DMS 273 (cell line): ENCODE measurements at regions not wholly inside any gene's neighbourhood (a gene's known extent, or its start where the extent isn't known, plus 50 kb on each side); places are given as distances from the start of the nearest gene placed in this dataset.
"Not testable (repeated sequence)": the region's sequence is repeated elsewhere in the genome, so short reads cannot be mapped to it uniquely, and the experiment has no call there.

Experiments used
- DNase-seq: peaks from one replicate; lab custom pipeline; 2025; ENCODE audit not compliant: unreplicated experiment; lab: John Stamatoyannopoulos, UW

DNA sequence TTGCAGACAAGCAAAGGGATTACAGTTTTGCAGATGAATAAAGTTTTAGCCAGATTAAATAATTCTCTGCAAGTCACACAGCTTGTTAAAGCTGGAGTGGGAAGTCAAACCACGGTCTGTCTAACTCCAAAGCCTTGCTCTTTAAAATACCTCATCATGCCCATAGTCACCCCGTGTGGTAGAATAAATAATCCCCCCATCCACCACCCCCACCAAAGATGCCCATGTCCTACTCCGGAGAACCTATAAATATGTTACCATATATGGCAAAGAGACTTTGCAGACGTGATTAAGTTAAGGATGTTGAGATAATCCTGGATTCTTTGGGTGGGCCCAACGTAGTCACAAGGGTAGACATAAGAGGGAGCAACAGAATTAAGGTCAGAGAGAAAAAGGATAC, 118.7 kb downstream of the BEND2 start:
- no peak for DNase-seq

DNA sequence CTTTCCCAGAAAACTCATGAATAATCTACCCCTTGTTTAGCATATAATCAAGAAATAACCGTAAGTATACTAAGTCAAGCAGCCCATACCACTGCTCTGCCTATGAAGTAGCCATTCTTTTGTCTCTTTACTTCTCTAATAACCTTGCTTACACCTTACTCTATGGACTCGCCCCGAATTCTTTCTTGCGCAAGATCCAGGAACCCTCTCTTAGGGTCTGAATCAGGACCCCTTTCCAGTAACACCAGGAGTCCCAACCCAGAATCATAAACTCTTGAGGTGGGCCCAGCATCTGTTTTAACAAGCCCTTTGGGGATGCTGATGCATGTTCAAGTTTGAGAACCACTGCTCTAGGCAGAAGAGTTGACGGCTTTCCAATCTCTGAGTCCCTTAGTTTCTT, 119.6 kb downstream of the BEND2 start:
- DNase-seq, result no peak

DNA sequence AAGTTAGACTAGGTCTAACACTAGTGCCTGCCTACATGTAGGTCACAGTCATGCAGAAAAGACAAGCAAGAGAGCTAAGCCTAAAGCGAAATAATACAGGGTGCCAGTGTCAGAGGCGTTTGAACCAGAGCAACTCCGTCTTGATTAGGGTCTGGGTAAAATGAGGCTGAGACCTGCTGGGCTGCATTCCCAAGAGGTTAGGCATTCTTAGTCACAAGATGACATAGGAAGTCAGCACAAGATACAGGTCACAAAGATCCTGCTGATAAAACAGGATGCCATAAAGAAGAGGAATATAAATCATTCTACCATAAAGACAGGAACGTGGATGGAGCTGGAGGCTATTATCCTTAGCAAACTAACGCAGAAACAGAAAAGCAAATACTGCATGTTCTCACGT, 120.9 kb downstream of the BEND2 start:
- DNase-seq, result no peak

DNA sequence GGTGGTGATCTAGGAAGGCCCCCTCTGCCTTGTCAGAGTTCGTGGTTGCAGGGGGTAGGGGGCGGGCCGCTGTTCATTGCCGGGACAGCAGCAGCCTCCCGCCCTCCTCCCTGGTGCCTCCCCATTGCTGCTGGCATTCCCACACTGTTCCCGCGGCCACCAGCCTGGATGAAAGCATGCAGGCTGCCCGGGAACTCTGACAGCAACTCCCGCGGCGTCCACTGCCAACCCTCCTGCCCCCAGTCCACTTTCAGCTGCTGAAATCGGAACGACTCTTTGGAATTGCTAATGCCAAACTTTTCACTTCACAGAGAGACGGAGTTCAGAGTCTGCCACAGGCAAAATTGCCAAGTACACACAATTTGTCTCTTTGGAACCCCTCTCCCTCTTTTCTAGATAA, 121.9 kb downstream of the BEND2 start:
- no peak for DNase-seq

DNA sequence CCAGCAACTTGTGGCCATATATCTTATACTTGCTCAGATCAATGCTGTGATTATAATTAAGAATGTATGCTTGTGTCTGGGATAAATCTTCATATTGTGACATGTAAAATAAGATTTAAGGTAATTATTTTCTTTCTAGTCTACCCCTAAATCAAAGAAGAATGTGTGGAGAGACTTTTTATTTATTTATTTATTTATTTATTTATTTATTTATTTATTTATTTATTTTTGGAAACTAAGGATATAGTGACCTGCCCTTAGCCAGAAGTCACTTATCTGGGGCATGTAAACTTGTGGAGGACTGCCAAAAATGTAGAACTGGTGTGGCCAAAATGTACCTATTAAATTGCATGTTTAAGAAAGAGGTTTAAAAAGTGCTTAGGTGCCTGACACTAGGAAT, 144.3 kb downstream of the BEND2 start:
- DNase-seq, result no peak

DNA sequence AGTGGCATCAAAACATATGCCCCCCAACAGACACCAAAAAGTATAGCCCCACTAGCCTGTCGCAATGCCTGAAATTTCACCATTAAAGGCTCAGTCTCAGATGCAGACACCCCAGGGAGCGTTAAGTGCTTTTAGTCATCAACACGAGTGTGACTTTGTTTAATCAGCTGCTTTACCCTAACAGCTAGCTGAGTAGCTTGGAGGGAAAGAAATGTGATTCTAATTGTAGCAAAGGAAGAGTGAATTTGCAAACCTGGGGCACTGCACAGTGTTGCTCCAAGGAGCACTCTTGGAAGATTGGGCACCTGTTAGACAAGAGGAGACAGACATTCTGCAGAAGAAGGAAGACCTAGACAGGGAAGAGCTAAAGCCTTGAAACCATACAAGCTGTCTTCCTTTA, 145.1 kb downstream of the BEND2 start:
- no peak for DNase-seq

DNA sequence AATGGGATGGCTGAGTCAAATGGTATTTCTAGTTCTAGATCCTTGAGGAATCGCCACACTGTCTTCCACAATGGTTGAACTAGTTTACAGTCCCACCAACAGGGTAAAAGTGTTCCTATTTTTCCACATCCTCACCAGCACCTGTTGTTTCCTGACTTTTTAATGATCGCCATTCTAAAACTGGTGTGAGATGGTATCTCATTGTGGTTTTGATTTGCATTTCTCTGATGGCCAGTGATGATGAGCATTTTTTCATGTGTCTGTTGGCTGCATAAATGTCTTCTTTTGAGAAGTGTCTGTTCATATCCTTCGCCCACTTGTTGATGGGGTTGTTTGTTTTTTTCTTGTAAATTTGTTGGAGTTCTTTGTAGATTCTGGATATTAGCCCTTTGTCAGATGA, 152.6 kb downstream of the BEND2 start:
- not testable (repeated sequence) for DNase-seq

DNA sequence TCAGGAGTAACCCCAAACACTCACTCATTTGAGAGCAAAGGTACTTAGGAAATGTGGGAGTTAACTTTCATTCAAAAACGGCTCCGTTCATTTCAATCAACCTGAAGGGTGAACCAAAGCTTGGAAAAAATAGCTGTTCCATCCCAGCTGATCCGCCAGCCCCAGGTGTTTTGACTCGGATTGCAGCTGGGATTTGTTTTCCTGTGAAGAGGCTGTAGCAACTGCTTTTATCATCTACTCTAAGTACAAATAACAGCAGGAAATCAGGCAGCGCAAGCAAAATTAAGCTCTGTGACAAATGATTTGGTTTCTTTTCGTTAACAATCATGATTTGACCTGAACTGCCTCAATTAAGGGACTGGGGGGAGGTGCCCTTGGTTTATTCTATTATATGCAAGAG, 154.7 kb downstream of the BEND2 start:
- DNase-seq, result no peak

DNA sequence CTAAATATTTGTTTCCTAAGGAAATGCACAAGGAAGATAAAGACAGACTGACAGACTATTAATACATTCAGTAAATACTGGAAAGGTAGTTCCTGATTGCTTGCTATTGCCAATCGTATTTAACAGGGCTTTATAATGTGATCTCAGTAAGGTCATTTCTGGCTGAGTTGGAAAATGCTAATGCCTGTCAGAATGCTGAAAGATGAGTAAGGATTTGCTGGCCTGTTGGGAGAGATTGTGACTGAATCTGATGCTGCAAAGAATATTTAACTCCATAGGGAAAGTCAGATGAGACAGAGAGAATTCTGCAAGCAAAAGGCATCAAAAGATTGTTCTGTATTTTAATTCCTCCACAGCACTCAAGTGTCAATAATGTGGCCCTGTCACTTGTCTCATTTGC, 169.0 kb downstream of the BEND2 start:
- no peak for DNase-seq

DNA sequence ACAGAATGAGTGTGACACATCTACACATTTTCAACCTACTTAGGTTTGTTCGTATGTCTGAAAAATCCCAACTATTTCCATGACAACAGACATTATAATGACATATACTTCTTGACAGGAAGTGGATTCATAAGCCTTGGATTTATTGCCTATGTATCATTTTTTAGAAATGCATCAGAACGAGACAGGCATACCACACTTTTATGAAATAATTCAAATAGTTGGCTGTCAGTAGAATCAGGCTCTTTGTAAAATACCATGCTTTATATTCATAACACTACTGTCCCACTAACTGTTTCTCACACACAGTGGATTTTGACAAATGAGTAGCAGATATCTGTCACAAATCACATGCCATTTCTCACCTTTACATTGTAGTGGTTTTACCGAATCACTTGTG, 173.2 kb downstream of the BEND2 start:
- no peak for DNase-seq

DNA sequence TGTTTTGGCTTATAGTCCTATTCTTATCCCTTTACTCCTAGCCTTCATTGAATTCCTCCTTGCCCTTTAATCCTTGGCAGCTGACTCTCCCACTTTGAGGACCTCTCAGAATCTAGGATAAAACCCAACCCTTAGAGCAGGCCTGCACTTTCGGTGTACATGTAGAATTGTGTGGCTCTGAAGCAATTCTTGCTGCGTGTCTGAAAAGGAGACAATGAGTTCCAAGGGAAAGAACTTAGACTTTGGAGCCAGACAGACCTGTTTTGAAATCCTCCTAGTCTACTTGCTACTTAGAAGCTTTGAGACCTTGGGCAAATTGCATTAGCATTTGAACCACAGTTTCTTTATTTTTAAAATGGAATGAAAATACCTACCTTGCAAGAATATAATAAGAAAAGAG, 175.2 kb downstream of the BEND2 start:
- DNase-seq, result no peak

DNA sequence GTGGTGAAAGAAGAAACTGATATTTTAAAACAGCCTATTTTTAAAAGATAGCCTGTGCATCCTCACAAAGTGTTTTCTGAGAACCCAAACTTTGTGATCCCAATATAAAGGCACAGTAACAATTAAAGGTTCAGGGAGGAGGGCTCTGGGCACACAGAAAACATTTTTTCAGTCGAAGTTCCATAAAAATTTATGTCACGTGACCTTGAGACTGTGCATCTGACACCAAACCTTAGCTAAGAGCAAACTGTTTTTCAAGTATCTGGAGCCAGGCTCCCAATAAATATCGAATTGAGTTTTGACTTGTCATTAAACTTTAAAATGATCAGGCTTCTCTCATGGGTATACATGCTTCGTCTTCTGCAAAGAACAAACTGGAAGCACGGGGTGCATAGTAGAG, 177.9 kb downstream of the BEND2 start:
- DNase-seq, result no peak

DNA sequence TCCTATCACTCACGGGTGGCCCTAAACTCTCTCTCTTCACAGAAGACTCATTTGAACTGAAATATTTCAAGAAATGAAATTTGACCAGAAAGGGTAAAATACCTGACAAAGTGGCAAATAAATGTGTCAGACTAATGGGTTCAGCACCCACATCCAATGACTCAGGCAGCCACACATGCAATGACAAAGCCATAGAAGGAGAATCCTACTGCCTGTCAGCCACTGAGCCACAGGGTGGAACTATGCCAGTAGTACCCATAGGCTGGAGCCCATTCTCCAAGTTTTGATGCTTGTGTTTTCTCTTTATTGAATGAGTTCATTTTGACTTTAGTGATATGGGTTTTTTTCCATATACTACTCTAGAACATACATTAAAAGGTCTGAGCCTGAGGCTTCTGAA, 179.0 kb downstream of the BEND2 start:
- DNase-seq, result no peak

DNA sequence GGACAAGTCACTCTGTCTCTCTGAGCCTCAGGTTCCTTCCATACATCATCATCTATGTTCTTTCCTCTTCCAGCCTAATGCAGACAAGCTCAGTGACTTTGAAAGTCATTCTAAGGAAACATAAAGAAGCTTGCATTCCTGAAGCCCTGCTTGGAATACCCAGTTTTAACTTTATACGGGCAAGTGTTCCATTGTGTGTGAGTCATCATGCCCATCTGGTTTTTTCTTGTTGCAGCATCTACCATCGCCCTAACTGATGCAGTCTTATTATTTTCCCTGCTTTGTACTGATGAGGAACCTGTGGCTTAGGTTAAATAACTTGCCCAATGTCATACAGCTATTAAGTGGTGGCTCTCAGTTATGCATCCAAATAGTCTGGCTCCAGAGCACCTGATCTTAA, 177.9 kb upstream of the RAI2 start:
- DNase-seq, result no peak

DNA sequence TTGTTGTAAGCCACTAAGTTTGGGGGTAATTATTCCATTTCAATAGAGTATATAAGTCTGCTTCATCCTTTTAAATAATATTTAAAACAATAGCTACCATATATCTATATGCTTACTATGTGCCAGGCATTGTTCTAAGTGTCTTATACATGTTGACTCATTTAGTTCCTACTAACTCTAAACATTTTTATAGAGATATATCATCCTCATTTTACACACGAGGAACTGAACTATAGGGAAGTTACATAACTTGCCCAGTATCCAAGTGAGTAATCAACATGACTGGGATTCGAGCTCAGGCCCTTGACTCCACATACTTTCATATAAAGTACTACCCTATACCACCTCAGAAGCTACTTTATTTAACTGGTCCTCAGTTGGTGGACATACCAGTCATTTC, 175.3 kb upstream of the RAI2 start:
- no peak for DNase-seq

DNA sequence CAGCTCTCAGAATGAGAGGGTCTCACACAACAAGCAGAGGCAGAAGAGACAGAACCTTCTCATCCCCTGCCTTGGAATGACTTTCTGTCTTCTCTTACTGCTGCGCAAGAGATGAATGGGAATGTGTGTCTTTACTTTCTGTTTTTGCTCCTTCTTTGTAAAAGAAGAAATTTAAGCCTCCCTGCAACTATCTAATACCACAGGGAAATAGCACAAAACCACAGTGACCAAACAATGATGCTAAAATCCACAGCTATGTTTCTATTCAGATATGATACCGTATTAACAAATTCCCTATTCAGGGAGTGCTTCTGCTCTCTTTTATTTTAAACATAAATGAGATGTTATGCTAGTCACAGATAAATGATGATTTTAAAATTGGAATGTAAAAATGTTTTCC, 173.8 kb upstream of the RAI2 start:
- DNase-seq, result no peak

DNA sequence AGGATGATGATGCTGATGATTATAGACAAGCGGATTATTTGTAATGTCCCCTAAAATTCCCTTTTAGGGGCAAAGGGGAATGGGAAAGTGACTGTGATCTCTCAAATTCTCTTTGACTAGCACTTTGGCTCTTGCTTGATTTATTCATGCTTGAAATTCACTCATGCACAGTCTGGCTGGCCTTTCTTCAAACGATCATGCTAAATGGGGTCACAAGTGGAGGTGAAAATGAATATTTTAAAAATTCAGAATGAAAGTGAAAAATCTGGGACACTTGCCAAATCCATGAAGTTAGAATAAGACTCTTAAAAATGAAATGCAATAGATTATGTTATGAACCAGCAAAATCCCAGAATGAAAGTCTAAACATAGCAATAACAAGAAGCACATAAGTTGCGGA, 173.4 kb upstream of the RAI2 start:
- no peak for DNase-seq

DNA sequence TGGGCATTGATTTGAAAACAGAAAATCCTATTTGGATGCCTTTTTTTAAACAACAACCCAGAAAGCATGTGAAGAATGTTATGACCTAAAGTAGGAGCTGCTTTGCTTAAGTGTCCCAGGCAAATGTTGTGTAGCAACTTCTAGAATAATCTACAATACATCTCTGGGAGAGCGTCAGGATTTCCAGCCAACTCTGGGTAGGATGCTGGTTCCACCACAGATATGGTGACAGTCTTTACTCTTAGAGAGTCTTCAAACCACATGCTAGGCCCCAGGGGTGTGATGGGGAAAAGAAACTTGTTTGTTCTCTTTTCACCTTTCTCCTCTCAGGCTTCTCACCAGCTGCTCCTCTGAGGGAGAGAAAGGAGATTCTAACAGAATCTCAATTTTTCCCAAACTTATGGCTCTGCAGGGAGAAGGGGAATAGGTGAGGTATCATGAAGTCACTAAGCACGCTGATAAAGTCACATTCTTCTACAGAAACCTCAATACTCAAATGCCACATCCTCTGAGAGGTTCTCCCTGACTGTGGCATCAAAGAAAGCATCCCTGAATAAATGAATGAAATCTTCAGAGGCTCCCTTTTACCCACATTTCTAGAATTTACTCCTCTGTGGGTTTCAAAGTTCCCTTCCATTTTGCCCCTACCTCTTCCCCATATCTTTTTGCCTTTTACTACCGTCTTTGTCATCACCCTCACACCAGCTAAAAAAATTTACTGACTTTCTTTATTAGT, 171.6 kb upstream of the RAI2 start:
- no peak for DNase-seq

DNA sequence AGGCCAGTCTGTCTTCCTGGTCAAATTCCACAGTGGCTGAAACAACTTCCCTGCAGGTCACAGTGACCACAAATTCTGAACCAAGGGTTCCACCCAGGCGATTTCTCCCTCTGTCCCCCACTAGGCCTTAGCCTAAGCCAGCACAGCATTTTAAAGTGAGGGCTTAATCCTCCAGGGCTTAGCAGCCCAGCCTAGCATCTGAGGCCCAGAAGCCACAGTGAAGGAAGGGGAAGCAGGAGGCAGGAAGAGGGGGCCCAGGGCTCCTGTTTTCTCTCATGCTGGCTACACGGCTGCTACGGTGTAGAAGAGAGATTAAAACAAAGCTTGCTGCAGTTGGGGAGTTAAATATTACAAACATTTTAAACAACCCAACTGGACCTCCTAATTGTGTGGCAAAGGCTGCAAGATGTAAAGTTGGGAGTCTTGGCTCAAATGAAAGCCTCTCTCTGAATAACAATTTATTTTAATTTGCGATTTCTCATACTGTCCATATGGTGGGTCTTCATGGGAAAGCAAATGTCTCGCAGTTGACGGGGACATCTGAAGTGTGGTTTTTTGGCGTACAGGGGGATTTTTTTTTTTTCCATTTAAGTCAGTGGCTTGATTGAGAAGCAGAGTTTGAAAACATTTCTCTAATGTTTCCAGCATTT, 170.8 kb upstream of the RAI2 start:
- DNase-seq, result no peak

DNA sequence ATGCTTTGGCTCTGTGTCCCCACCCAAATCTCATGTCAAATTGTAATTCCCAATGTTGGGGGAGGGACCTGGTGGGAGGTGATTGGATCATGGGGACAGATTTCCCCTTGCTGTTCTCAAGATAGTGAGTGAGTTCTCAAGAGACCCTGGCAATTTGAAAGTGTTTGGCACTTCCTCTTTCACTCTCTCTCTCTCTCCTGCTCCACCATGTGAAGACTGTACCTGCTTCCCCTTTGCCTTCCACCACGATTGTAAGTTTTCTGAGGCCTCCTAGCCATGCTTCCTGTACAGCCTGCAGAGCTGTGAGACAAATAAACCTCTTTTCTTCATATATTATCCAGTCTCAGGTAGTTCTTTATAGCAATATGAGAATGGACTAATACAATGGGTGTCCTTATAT, 169.6 kb upstream of the RAI2 start:
- DNase-seq, result not testable (repeated sequence)

DNA sequence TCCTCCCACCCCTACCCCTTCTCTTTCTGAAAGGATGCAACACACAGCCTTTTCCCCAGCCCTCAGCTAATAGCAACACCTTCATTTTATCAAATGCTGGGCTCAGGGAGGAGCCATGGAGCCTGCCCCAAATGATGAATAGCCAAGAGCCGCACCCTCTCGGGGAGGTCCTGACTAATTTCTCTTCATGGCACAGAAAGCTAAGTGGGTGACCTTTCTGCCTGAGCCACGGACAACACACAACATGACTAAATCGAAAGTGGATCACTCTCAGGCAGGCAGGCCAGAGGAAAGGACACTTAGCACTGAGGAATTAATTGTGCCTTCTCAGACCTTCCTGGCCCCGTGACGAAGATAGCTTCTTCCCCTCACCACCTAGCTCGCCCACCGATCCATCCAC, 165.1 kb upstream of the RAI2 start:
- no peak for DNase-seq

DNA sequence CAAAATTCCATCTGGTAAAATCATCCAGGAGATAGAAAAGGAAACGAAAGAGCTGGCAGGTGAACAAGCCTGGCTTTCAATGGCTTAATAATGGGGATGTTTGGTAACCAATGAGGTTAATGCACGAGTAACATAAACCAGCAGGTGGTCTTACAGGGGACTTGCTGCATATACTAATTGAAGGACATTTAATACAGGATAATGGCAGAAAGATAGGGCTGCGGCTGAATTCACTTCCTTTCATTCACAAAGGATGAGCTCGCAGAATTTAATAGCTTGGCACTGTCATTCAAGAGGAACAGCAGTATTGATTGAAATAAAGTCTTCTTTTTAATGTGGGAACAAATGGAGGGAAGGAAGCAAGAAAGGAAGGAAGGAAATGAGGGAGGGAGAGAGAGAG, 156.3 kb upstream of the RAI2 start:
- no peak for DNase-seq

DNA sequence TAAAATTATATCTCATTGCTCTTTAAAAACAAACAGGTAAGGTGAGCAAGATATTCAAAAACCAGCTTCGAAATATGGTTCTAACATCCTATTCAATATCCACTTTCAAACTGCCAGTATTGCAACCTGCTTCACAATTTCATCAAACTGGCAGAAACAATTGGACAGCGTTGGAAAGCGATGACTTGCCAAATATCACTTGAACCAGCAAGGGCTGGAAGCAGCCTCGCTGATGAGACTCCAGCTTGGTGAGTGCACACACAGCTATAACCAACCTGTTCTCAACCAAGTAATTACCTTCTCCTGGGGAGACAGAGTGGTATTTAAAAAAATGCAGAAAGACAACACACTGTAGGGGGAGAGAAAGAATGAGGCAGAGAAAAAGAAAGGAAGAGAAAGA, 155.8 kb upstream of the RAI2 start:
- DNase-seq, result no peak
